Gastrocnemius medialis (tissue), 4 donors: ENCODE measurements at regions not wholly inside any gene's neighbourhood (a gene's known extent, or its start where the extent isn't known, plus 50 kb on each side); places are given as distances from the start of the nearest gene placed in this dataset.

Experiments used
- POLR2A ChIP-seq, 2 donors: fragments of 450-650 bp; IDR thresholded peaks; one replicate each; pipeline ENCODE4 v1.6.1; 2017; ENCODE audit warnings: antibody characterized with exemption in 2 of 2, mild to moderate bottlenecking in 2 of 2, moderate library complexity in 2 of 2
- TF ChIP-seq, protein P1 (sequence below), 5 experiments: fragments of 450-650 bp in 3 of 5; fragments of 200-600 bp in 2 of 5; sonication (generic) in 2 of 5; IDR thresholded peaks in 4 of 5; conservative IDR thresholded peaks in 1 of 5; 1 replicate in 4 of 5; 2 replicates in 1 of 5; pipeline ENCODE4 v1.5.1; 2016 to 2019; ENCODE audit warnings: antibody characterized with exemption in 5 of 5, mild to moderate bottlenecking in 3 of 5, moderate library complexity in 3 of 5

- TF ChIP-seq, protein P1, sequence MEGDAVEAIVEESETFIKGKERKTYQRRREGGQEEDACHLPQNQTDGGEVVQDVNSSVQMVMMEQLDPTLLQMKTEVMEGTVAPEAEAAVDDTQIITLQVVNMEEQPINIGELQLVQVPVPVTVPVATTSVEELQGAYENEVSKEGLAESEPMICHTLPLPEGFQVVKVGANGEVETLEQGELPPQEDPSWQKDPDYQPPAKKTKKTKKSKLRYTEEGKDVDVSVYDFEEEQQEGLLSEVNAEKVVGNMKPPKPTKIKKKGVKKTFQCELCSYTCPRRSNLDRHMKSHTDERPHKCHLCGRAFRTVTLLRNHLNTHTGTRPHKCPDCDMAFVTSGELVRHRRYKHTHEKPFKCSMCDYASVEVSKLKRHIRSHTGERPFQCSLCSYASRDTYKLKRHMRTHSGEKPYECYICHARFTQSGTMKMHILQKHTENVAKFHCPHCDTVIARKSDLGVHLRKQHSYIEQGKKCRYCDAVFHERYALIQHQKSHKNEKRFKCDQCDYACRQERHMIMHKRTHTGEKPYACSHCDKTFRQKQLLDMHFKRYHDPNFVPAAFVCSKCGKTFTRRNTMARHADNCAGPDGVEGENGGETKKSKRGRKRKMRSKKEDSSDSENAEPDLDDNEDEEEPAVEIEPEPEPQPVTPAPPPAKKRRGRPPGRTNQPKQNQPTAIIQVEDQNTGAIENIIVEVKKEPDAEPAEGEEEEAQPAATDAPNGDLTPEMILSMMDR (IDR thresholded peaks at IDR 0.05 in 4 of 5, conservative IDR thresholded peaks at IDR 0.05 in 1 of 5) = no peak
- TF ChIP-seq POLR2A (IDR thresholded peaks at IDR 0.05) = no peak
These were observed 139.0 kb upstream of the PLEKHG7 start for GRCh38 chr12:92563819-92564218.
